Sciatic nerve (tissue), 2 donors: ENCODE measurements at regions not wholly inside any gene's neighbourhood (a gene's known extent, or its start where the extent isn't known, plus 50 kb on each side); places are given as distances from the start of the nearest gene placed in this dataset.

Experiments
- ATAC-seq: fragments of 200-7000 bp; cut with Tn5 transposase; one replicate; pipeline ENCODE4 v1.9.1; 2020; ENCODE audit warnings: mild to moderate bottlenecking, moderate library complexity
- DNase-seq: peaks from one replicate; pipeline ENCODE4 v3.0.0-alpha.2; 2020; ENCODE audit warnings: low spot score
- intact Hi-C: fragments of 100-400 bp; cut with DNase I; formaldehyde crosslinking; loops from one replicate; pipeline ENCODE4 v1.14.2; 2022
- donor health status: DM: no; HTN: no; CAD: no.
- donor health status: DM: no; HTN: no; CAD: no.

- intact Hi-C loops, result no loop called here
- ATAC-seq, result no peak
- DNase-seq, result no peak
Measured at GRCh38 chr16:60748366-60748765, 1287.9 kb downstream of the CDH8 start.

GRCh38 chr16:60744198-60744597 is 1292.0 kb downstream of the CDH8 start:
- intact Hi-C loops, result no loop called here
- ATAC-seq (no peak), DNase-seq (no peak)

- intact Hi-C loops, result no loop called here
- ATAC-seq (no peak), DNase-seq (no peak)
Measured at GRCh38 chr16:60741810-60742209, 1294.4 kb downstream of the CDH8 start.

- no peak for DNase-seq
- intact Hi-C loops, result no loop called here
- no peak for ATAC-seq
Measured at GRCh38 chr16:60739737-60740683, 1296.2 kb downstream of the CDH8 start.

- DNase-seq (no peak), ATAC-seq (no peak)
- intact Hi-C loops, result no loop called here
Measured at GRCh38 chr16:60731329-60732050, 1304.7 kb downstream of the CDH8 start.

GRCh38 chr16:60729051-60729450 is 1307.2 kb downstream of the CDH8 start:
- intact Hi-C loops, result no loop called here
- ATAC-seq (no peak), DNase-seq (no peak)

- intact Hi-C loops, result no loop called here
- ATAC-seq, result no peak
- no peak for DNase-seq
Measured at GRCh38 chr16:60727851-60728250, 1308.4 kb downstream of the CDH8 start.

- ATAC-seq, result no peak
- intact Hi-C loops, result no loop called here
- no peak for DNase-seq
Measured at GRCh38 chr16:60720060-60720459, 1316.2 kb downstream of the CDH8 start.

GRCh38 chr16:60717808-60718207 is 1318.4 kb downstream of the CDH8 start:
- DNase-seq, result no peak
- ATAC-seq, result no peak
- intact Hi-C loops, result no loop called here

GRCh38 chr16:60712144-60712543 is 1324.1 kb downstream of the CDH8 start:
- intact Hi-C loops, result no loop called here
- DNase-seq (no peak), ATAC-seq (no peak)

GRCh38 chr16:60704726-60705125 is 1331.5 kb downstream of the CDH8 start:
- intact Hi-C loops, result loop anchor here (10.0 kb wide), 1 partner anchor 840 kb away; no protein-coding TSS in a partner anchor
- no peak for DNase-seq
- ATAC-seq, result no peak

- intact Hi-C loops, result loop anchor here (10.0 kb wide), 1 partner anchor 838 kb away; no protein-coding TSS in a partner anchor
- DNase-seq (no peak), ATAC-seq (no peak)
Measured at GRCh38 chr16:60703096-60703495, 1333.1 kb downstream of the CDH8 start.

GRCh38 chr16:60686824-60687223 is 1349.4 kb downstream of the CDH8 start:
- DNase-seq (no peak), ATAC-seq (no peak)
- intact Hi-C loops, result no loop called here

- intact Hi-C loops, result no loop called here
- DNase-seq, result no peak
- no peak for ATAC-seq
Measured at GRCh38 chr16:60684002-60684401, 1352.2 kb downstream of the CDH8 start.

GRCh38 chr16:60682219-60682618 is 1354.0 kb downstream of the CDH8 start:
- DNase-seq (no peak), ATAC-seq (no peak)
- intact Hi-C loops, result no loop called here

GRCh38 chr16:60681043-60681442 is 1355.2 kb downstream of the CDH8 start:
- ATAC-seq, result no peak
- DNase-seq, result no peak
- intact Hi-C loops, result no loop called here

- ATAC-seq (no peak), DNase-seq (no peak)
- intact Hi-C loops, result no loop called here
Measured at GRCh38 chr16:60675022-60675421, 1361.2 kb downstream of the CDH8 start.

- ATAC-seq (no peak), DNase-seq (no peak)
- intact Hi-C loops, result no loop called here
Measured at GRCh38 chr16:60674241-60674640, 1362.0 kb downstream of the CDH8 start.

GRCh38 chr16:60655514-60656153 is 1380.6 kb downstream of the CDH8 start:
- ATAC-seq, result no peak
- DNase-seq, result no peak
- intact Hi-C loops, result no loop called here

- no peak for DNase-seq
- intact Hi-C loops, result no loop called here
Measured at GRCh38 chr16:60651346-60651745, 1384.9 kb downstream of the CDH8 start.

More at GRCh38 chr16:60651346-60651745, 1384.9 kb downstream of the CDH8 start:
- no peak for ATAC-seq
